ENCODE measurements at regions not wholly inside any gene's neighbourhood (a gene's known extent, or its start where the extent isn't known, plus 50 kb on each side); places are given as distances from the start of the nearest gene placed in this dataset.

- DNase-seq (ENCODE audit: low read depth in 2 of 2): no peak
These were observed 492.9 kb upstream of the NOVA1 start for GRCh38 chr14:27090716-27091115.

- DNase-seq (ENCODE audit: low read depth in 2 of 2): no peak
These were observed 494.1 kb upstream of the NOVA1 start for GRCh38 chr14:27091973-27092372.

GRCh38 chr14:27096091-27096490 is 498.3 kb upstream of the NOVA1 start:
- DNase-seq (ENCODE audit: low read depth in 2 of 2): no peak

GRCh38 chr14:27098451-27098850 is 500.6 kb upstream of the NOVA1 start:
- DNase-seq (ENCODE audit: low read depth in 2 of 2): no peak

GRCh38 chr14:27114180-27114579 is 516.3 kb upstream of the NOVA1 start:
- no peak for DNase-seq (ENCODE audit: low read depth in 2 of 2)

- DNase-seq (ENCODE audit: low read depth in 2 of 2): no peak
These were observed 525.3 kb upstream of the NOVA1 start for GRCh38 chr14:27123162-27123561.

GRCh38 chr14:27127838-27128237 is 530.0 kb upstream of the NOVA1 start:
- DNase-seq (ENCODE audit: low read depth in 2 of 2): no peak

GRCh38 chr14:27134200-27134599 is 536.4 kb upstream of the NOVA1 start:
- DNase-seq (ENCODE audit: low read depth in 2 of 2): no peak

- DNase-seq (ENCODE audit: low read depth in 2 of 2): no peak
These were observed 547.3 kb upstream of the NOVA1 start for GRCh38 chr14:27145170-27145569.

- DNase-seq (ENCODE audit: low read depth in 2 of 2): no peak
These were observed 550.3 kb upstream of the NOVA1 start for GRCh38 chr14:27148143-27148542.

GRCh38 chr14:27164139-27164538 is 566.3 kb upstream of the NOVA1 start:
- no peak for DNase-seq (ENCODE audit: low read depth in 2 of 2)

- no peak for DNase-seq (ENCODE audit: low read depth in 2 of 2)
These were observed 577.7 kb upstream of the NOVA1 start for GRCh38 chr14:27175489-27175888.

- no peak for DNase-seq (ENCODE audit: low read depth in 2 of 2)
These were observed 583.5 kb upstream of the NOVA1 start for GRCh38 chr14:27181333-27181732.

- DNase-seq (ENCODE audit: low read depth in 2 of 2): no peak
These were observed 586.6 kb upstream of the NOVA1 start for GRCh38 chr14:27184427-27184826.

- no peak for DNase-seq (ENCODE audit: low read depth in 2 of 2)
These were observed 588.2 kb upstream of the NOVA1 start for GRCh38 chr14:27186048-27186447.

GRCh38 chr14:27187136-27187535 is 589.3 kb upstream of the NOVA1 start:
- no peak for DNase-seq (ENCODE audit: low read depth in 2 of 2)

- DNase-seq (ENCODE audit: low read depth in 2 of 2): no peak
These were observed 592.5 kb upstream of the NOVA1 start for GRCh38 chr14:27190296-27190695.

- DNase-seq (ENCODE audit: low read depth in 2 of 2): no peak
These were observed 601.4 kb upstream of the NOVA1 start for GRCh38 chr14:27199272-27199671.

- DNase-seq (ENCODE audit: low read depth in 2 of 2): no peak
These were observed 607.2 kb upstream of the NOVA1 start for GRCh38 chr14:27205036-27205435.

GRCh38 chr14:27211741-27212140 is 613.9 kb upstream of the NOVA1 start:
- DNase-seq (ENCODE audit: low read depth in 2 of 2): no peak

GRCh38 chr14:27222671-27223070 is 624.8 kb upstream of the NOVA1 start:
- DNase-seq (ENCODE audit: low read depth in 2 of 2): no peak

GRCh38 chr14:27223906-27224305 is 626.1 kb upstream of the NOVA1 start:
- no peak for DNase-seq (ENCODE audit: low read depth in 2 of 2)

- DNase-seq (ENCODE audit: low read depth in 2 of 2): no peak
These were observed 630.2 kb upstream of the NOVA1 start for GRCh38 chr14:27228053-27228452.

GRCh38 chr14:27234331-27234730 is 636.5 kb upstream of the NOVA1 start:
- no peak for DNase-seq (ENCODE audit: low read depth in 2 of 2)

- no peak for DNase-seq (ENCODE audit: low read depth in 2 of 2)
These were observed 638.8 kb upstream of the NOVA1 start for GRCh38 chr14:27236601-27237000.
